Common myeloid progenitor, CD34-positive (primary cell): ENCODE measurements at regions not wholly inside any gene's neighbourhood (a gene's known extent, or its start where the extent isn't known, plus 50 kb on each side); places are given as distances from the start of the nearest gene placed in this dataset.

ENCODE experiments used
- CTCF ChIA-PET: fragments of 350-600 bp; sonication (Branson Sonifier 250); formaldehyde crosslinking; loops from one replicate; lab custom pipeline; 2021; ENCODE audit warnings: antibody characterized with exemption; lab: Charles Lee
- POLR2A ChIA-PET: fragments of 350-600 bp; sonication (Branson Sonifier 250); formaldehyde crosslinking; loops from one replicate; lab custom pipeline; 2021; ENCODE audit warnings: antibody characterized with exemption; lab: Charles Lee
- DNase-seq, 3 donors: peaks; one replicate each; pipeline versions ENCODE4 v3.0.0 to v3.0.0-alpha.2; 2013
- H3K27ac ChIP-seq, 2 experiments: 1 replicate in 1 of 2; 2 replicates in 1 of 2; pipeline ENCODE4 v1.7.0; 2013; ENCODE audit warnings: inconsistent platforms in 2 of 2, low read length in 2 of 2, mild to moderate bottlenecking in 2 of 2, low read depth in 1 of 2, moderate library complexity in 1 of 2; ENCODE audit not compliant: severe bottlenecking in 2 of 2, insufficient read depth in 1 of 2, poor library complexity in 1 of 2
- H3K27me3 ChIP-seq, 5 experiments: replicated peaks in 2 of 5; 1 replicate in 3 of 5; 2 replicates in 2 of 5; pipeline versions ENCODE4 v1.6.1 to v1.7.0; 2013; ENCODE audit warnings: low read length in 4 of 5, mild to moderate bottlenecking in 2 of 5, moderate library complexity in 2 of 5, inconsistent platforms in 1 of 5; ENCODE audit not compliant: insufficient read depth in 5 of 5, control insufficient read depth in 4 of 5
- H3K36me3 ChIP-seq, 4 experiments: 1 replicate in 2 of 4; 2 replicates in 2 of 4; pipeline versions ENCODE4 v1.6.1 to v1.7.0; 2013; ENCODE audit warnings: low read length in 3 of 4, control low read depth in 1 of 4, mild to moderate bottlenecking in 1 of 4; ENCODE audit not compliant: control insufficient read depth in 4 of 4, insufficient read depth in 4 of 4
- H3K4me1 ChIP-seq, 4 experiments: 1 replicate in 3 of 4; 2 replicates in 1 of 4; pipeline versions ENCODE4 v1.6.1 to v1.7.1; 2013; ENCODE audit warnings: low read length in 3 of 4, mild to moderate bottlenecking in 3 of 4, control low read depth in 1 of 4, inconsistent platforms in 1 of 4, moderate library complexity in 1 of 4; ENCODE audit not compliant: control insufficient read depth in 4 of 4, insufficient read depth in 4 of 4; ENCODE audit errors: control extremely low read depth in 1 of 4
- H3K4me3 ChIP-seq, 7 experiments: 1 replicate in 4 of 7; 2 replicates in 3 of 7; pipeline versions ENCODE4 v1.5.1 to v1.7.0; 2013; ENCODE audit warnings: mild to moderate bottlenecking in 7 of 7, low read length in 6 of 7, moderate library complexity in 6 of 7, inconsistent platforms in 2 of 7, low read depth in 2 of 7, control low read depth in 1 of 7; ENCODE audit not compliant: insufficient read depth in 4 of 7, control insufficient read depth in 1 of 7; ENCODE audit errors: extremely low read depth in 1 of 7
- H3K9me3 ChIP-seq, 5 experiments: 1 replicate in 4 of 5; 2 replicates in 1 of 5; pipeline versions ENCODE4 v1.6.1 to v1.7.1; 2013; ENCODE audit warnings: low read length in 4 of 5, mild to moderate bottlenecking in 2 of 5, inconsistent platforms in 1 of 5, low read depth in 1 of 5, moderate library complexity in 1 of 5; ENCODE audit not compliant: control insufficient read depth in 4 of 5, insufficient read depth in 2 of 5; ENCODE audit errors: control extremely low read depth in 1 of 5
- WGBS: methylation state at CpG from one replicate; pipeline ENCODE4 v1.1.5; 2013; ENCODE audit not compliant: insufficient coverage; 5-methylcytosine and 5-hydroxymethylcytosine counted together

- H3K4me3 ChIP-seq = no peak overlapping the region
- WGBS = 90% methylated on average over 3 of the region's 5 CpGs
- CTCF ChIA-PET = no interaction called here
- no peaks in the 10 kb centered on the region for H3K9me3 ChIP-seq
- H3K27me3 ChIP-seq = peaks cover 0 to 14% (median 5%) of the 10 kb centered on the region in 5 experiments
- no peak for DNase-seq
- no peaks in the 10 kb centered on the region for H3K36me3 ChIP-seq
- H3K4me1 ChIP-seq = peaks cover 0 to 6% (median 2%) of the 10 kb centered on the region in 4 experiments
- no peak overlapping the region for H3K27ac ChIP-seq
- POLR2A ChIA-PET = no interaction called here
Measured at GRCh38 chr4:26024079-26024478, 110.1 kb downstream of the SMIM20 start.

- no peak overlapping the region for H3K4me3 ChIP-seq
- H3K9me3 ChIP-seq = no peaks in the 10 kb centered on the region
- H3K4me1 ChIP-seq = peaks cover 0 to 6% (median 2%) of the 10 kb centered on the region in 4 experiments
- no peak overlapping the region for H3K27ac ChIP-seq
- WGBS = 93% methylated on average over 18 of the region's 22 CpGs
- CTCF ChIA-PET = interaction anchor here (1.1 to 3.1 kb wide), 2 partner anchors 382 to 695 kb away, joined by 3 to 11 read pairs; no protein-coding TSS in a partner anchor
- DNase-seq = no peak
- peaks cover 0 to 25% (median 11%) of the 10 kb centered on the region in 5 experiments for H3K27me3 ChIP-seq
- H3K36me3 ChIP-seq = no peaks in the 10 kb centered on the region
- POLR2A ChIA-PET = no interaction called here
Measured at GRCh38 chr4:26028133-26028792, 114.2 kb downstream of the SMIM20 start.

DNA sequence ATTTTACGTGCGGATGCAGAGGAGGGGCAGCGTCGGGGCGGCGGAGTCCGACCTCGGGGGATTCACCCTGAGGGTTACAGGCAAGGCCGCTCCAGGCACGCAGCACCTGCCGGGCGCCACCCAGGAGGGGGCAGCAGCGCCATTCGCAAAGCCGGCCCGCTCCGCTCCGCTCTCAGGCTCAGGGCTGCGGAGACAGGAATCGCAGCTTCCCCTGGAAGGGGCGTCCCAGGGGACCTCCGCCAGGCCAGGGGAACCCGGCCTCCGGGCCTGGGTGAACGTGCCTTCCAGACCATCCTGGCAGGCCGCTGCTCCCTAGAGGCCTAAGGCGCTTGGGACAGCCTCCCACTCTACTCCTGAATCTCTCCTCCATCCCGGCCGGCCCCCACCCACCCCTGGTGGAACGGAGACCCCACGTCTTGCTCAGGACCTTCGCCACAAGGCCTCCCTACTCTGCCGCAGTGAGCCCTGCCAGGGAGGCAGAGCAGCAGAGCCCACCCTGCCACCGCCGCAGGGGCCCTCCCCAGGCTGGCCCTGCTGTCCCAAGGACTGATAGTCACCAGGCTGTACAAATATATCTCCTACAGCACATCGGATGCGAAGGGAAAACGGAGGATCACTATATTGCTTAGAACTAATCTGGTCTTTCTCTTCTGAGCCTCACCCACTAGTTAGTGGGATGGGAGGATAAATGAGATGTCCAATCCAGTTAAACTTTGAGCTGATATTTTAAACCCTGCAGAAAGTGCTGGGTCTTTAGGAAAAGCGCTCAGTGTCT is 115.0 kb downstream of the SMIM20 start:
- WGBS = 17% methylated on average over 37 of the region's 39 CpGs
- CTCF ChIA-PET = interaction anchor here (0.7 to 3.1 kb wide), 14 partner anchors 18 to 982 kb away, joined by 3 to 11 read pairs (median 3); no protein-coding TSS in a partner anchor
- peak overlapping the region in 1 of 7 experiments; percentile 47 for H3K4me3 ChIP-seq
- no peak overlapping the region for H3K27ac ChIP-seq
- DNase-seq = peak; percentile 50 to 68 (median 64)
- no peaks in the 10 kb centered on the region for H3K36me3 ChIP-seq
- H3K27me3 ChIP-seq = peaks cover 0 to 23% (median 9%) of the 10 kb centered on the region in 5 experiments
- peaks cover 0 to 6% (median 2%) of the 10 kb centered on the region in 4 experiments for H3K4me1 ChIP-seq
- H3K9me3 ChIP-seq = no peaks in the 10 kb centered on the region
- POLR2A ChIA-PET = no interaction called here

GRCh38 chr4:26029568-26030131 is 115.6 kb downstream of the SMIM20 start:
- WGBS = 56% methylated on average over 15 of the region's 18 CpGs
- no peak overlapping the region for H3K27ac ChIP-seq
- CTCF ChIA-PET = interaction anchor here (0.7 to 3.1 kb wide), 18 partner anchors 10 to 1019 kb away, joined by 3 to 11 read pairs (median 3); no protein-coding TSS in a partner anchor
- no peaks in the 10 kb centered on the region for H3K36me3 ChIP-seq
- POLR2A ChIA-PET = interaction anchor here (0.6 kb wide), 1 partner anchor 8 kb away, joined by 4 read pairs; no protein-coding TSS in a partner anchor
- H3K27me3 ChIP-seq = peaks cover 0 to 23% (median 9%) of the 10 kb centered on the region in 5 experiments
- H3K4me1 ChIP-seq = peaks cover 0 to 6% (median 2%) of the 10 kb centered on the region in 4 experiments
- peak in 1 of 3 donors; percentile 10 for DNase-seq
- no peak overlapping the region for H3K4me3 ChIP-seq
- H3K9me3 ChIP-seq = no peaks in the 10 kb centered on the region

DNA sequence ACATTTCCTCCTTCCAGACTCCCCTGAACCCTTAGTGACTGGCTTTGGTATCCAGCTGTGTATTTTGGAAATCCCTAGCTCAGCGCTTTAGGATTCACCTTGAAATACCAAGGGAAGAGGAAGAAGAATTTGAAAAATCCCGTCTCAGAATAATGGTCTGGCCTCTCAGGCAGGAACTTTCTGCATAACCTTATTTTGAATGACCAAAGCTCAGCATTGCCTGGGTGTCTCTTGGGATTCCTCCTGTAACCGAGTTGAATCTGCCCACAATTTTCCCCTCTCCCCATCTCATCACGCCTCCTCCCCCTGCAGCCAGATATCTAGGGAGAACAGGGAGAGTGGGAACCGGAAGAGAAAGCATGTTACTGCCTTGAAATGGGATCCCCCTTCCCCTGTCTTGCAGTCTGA is 116.2 kb downstream of the SMIM20 start:
- POLR2A ChIA-PET = no interaction called here
- Histone ChIP-seq H3K4me1 (peaks cover 0 to 6% (median 2%) of the 10 kb centered on the region in 4 experiments), H3K27me3 (peaks cover 0 to 23% (median 11%) of the 10 kb centered on the region in 5 experiments), H3K9me3 (no peaks in the 10 kb centered on the region), H3K4me3 (no peak overlapping the region), H3K27ac (no peak overlapping the region), H3K36me3 (no peaks in the 10 kb centered on the region)
- no peak for DNase-seq
- CTCF ChIA-PET = interaction anchor here (0.8 to 3.1 kb wide), 12 partner anchors 11 to 1018 kb away, joined by 3 to 11 read pairs (median 4); no protein-coding TSS in a partner anchor
- 60% methylated on average over 5 of the region's 5 CpGs for WGBS

DNA sequence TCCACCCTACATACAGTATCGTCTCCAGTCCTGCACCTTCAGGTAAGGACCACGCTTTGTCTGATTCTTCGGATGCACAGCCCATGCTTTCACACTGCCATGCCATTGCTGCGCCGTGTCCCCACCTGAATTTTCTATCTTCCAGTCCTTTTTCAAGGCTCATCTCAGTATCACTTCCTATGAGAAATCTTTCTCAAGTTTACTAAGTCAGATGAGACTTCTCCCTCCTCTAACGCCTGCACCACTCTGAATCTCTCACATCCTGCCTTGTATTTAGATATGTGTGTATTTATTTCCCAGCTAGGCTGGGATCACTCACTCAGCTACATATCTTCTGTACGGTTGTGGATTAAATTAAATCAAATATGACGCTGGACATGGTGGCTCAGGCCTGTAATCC is 116.8 kb downstream of the SMIM20 start:
- H3K4me1 ChIP-seq = peaks cover 0 to 6% (median 2%) of the 10 kb centered on the region in 4 experiments
- no peaks in the 10 kb centered on the region for H3K36me3 ChIP-seq
- ChIA-PET POLR2A (no interaction called here), CTCF (interaction anchor here (0.9 to 1.8 kb wide), 5 partner anchors 11 to 980 kb away, joined by 3 to 4 read pairs (median 4); no protein-coding TSS in a partner anchor)
- H3K4me3 ChIP-seq = no peak overlapping the region
- no peaks in the 10 kb centered on the region for H3K9me3 ChIP-seq
- 95% methylated on average over 7 of the region's 8 CpGs for WGBS
- no peak for DNase-seq
- H3K27me3 ChIP-seq = peaks cover 0 to 23% (median 11%) of the 10 kb centered on the region in 5 experiments
- no peak overlapping the region for H3K27ac ChIP-seq
